Left ventricle myocardium inferior (tissue), 1 donor: ENCODE measurements at regions not wholly inside any gene's neighbourhood (a gene's known extent, or its start where the extent isn't known, plus 50 kb on each side); places are given as distances from the start of the nearest gene placed in this dataset.
"Not testable (repeated sequence)": the region's sequence is repeated elsewhere in the genome, so short reads cannot be mapped to it uniquely, and the experiment has no call there.

Source experiments
- DNase-seq: peaks from one replicate; pipeline ENCODE4 v3.0.0-alpha.2; 2020
- H3K27ac ChIP-seq: fragments of 200-600 bp; replicated peaks from 2 replicates; pipeline ENCODE4 v1.8.0; 2021
- H3K27me3 ChIP-seq: fragments of 200-600 bp; 2 replicates; pipeline ENCODE4 v1.8.0; 2021; ENCODE audit warnings: low read depth
- H3K36me3 ChIP-seq: fragments of 200-600 bp; 2 replicates; pipeline ENCODE4 v1.8.0; 2021
- H3K4me1 ChIP-seq: fragments of 200-600 bp; 2 replicates; pipeline ENCODE4 v1.8.0; 2021
- H3K4me3 ChIP-seq: fragments of 200-600 bp; 2 replicates; pipeline ENCODE4 v1.8.0; 2021; ENCODE audit warnings: mild to moderate bottlenecking, moderate library complexity
- H3K9me3 ChIP-seq: fragments of 200-600 bp; replicated peaks from 2 replicates; pipeline ENCODE4 v1.8.0; 2021
- intact Hi-C: fragments of 100-400 bp; cut with micrococcal nuclease; formaldehyde crosslinking; loops from one replicate; pipeline ENCODE4 v1.11.0; 2022
- TF ChIP-seq, protein P1 (sequence below): fragments of 200-600 bp; IDR thresholded peaks from 2 replicates; pipeline ENCODE4 v1.8.0; 2021; ENCODE audit warnings: antibody characterized with exemption, mild to moderate bottlenecking, borderline replicate concordance
- donor health status: DM: no; HTN: yes; CAD: no; lungs with severe emphysema.

GRCh38 chr21:8987896-8988295 lies 1533.5 kb upstream of the TPTE start:
- H3K27ac ChIP-seq, H3K4me3 ChIP-seq, H3K36me3 ChIP-seq, H3K4me1 ChIP-seq, intact Hi-C loops, DNase-seq: not testable (repeated sequence)
- Histone ChIP-seq H3K9me3 (peaks cover 14% of the 10 kb centered on the region), H3K27me3 (peaks cover 43% of the 10 kb centered on the region)

GRCh38 chr21:8988696-8989095 lies 1532.7 kb upstream of the TPTE start:
- Histone ChIP-seq H3K4me3 (no peak overlapping the region), H3K9me3 (peaks cover 14% of the 10 kb centered on the region), H3K27ac (no peak overlapping the region), H3K27me3 (peaks cover 51% of the 10 kb centered on the region), H3K4me1 (no peaks in the 10 kb centered on the region), H3K36me3 (no peaks in the 10 kb centered on the region)
- intact Hi-C loops = no loop called here
- no peak for DNase-seq
- TF ChIP-seq, protein P1, sequence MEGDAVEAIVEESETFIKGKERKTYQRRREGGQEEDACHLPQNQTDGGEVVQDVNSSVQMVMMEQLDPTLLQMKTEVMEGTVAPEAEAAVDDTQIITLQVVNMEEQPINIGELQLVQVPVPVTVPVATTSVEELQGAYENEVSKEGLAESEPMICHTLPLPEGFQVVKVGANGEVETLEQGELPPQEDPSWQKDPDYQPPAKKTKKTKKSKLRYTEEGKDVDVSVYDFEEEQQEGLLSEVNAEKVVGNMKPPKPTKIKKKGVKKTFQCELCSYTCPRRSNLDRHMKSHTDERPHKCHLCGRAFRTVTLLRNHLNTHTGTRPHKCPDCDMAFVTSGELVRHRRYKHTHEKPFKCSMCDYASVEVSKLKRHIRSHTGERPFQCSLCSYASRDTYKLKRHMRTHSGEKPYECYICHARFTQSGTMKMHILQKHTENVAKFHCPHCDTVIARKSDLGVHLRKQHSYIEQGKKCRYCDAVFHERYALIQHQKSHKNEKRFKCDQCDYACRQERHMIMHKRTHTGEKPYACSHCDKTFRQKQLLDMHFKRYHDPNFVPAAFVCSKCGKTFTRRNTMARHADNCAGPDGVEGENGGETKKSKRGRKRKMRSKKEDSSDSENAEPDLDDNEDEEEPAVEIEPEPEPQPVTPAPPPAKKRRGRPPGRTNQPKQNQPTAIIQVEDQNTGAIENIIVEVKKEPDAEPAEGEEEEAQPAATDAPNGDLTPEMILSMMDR = no peak

- no peak for DNase-seq
- H3K27me3 ChIP-seq = peaks cover 57% of the 10 kb centered on the region
- H3K36me3 ChIP-seq = no peaks in the 10 kb centered on the region
- no peaks in the 10 kb centered on the region for H3K4me1 ChIP-seq
- intact Hi-C loops = no loop called here
- TF ChIP-seq, protein P1 = no peak
- no peak overlapping the region for H3K27ac ChIP-seq
- no peak overlapping the region for H3K4me3 ChIP-seq
- H3K9me3 ChIP-seq = peaks cover 14% of the 10 kb centered on the region
These were observed 1532.1 kb upstream of the TPTE start for GRCh38 chr21:8989261-8989711.

DNA sequence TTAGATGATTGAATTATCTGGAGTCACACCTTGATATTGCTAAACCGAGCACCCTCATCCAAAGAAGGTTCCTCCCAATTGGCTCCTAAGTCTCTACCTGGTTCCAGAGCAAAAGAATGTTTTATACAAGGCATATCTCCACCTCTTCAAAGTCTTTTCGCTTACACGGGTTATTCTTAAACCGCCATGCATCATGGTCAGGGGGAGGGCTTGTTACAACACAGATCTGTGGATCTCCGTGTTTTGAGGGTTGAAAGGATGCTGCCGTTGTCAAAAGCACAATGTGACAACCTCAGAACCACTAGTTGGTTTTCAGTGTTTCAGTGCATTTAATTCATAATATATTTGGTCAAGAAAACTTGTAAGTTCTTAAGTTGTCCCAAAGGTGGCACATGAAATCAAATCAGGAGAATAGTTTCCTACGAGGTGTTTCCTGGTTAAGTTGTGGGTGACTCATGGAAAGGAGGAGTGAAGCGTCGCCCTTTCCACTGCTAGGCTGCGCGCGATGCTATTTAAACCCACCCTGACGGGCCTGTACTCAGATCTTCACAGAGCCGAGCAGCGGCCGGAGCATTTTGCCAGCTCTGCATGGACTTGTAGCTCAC lies 1531.6 kb upstream of the TPTE start:
- intact Hi-C loops = no loop called here
- DNase-seq = no peak
- H3K4me1 ChIP-seq = no peaks in the 10 kb centered on the region

DNA sequence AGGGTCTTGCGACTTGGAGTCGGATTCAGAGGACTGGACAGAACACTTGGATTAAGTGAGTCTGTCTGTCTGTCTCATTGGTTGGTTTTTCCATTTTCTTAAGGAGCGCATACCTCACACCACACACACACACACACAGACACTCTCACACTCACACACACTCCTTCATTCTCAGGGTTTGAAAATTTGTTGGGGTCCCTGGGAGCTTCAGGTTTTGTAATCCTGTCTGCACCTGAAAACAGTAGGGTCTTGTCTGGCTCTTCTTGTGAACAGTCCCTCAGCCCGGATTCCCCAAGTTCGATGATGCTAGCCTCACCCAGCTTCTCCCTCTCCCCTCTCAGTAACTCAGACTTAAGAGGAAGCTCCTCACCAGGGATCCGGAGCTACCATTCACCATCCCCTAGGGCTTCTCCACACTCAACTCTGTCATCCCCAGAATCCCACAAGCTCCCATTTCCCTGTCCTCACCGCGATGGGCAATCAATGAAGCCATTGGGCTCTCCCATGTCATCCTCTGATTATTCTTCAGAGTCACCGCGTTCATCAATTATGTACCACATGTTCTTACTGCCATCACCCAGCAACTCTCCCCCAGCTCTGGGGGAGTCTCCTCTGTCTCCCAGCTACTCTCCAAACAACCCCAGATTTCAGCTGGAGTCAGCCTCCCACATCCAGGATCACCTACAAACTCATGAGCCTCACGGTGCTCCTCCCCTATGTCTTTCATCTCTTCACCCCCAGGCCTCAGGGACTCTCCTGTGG lies 1530.9 kb upstream of the TPTE start:
- peaks cover 69% of the 10 kb centered on the region for H3K27me3 ChIP-seq
- peaks cover 14% of the 10 kb centered on the region for H3K9me3 ChIP-seq
- no peak for DNase-seq
- H3K4me1 ChIP-seq = no peaks in the 10 kb centered on the region
- intact Hi-C loops = no loop called here
- no peak overlapping the region for H3K4me3 ChIP-seq
- no peaks in the 10 kb centered on the region for H3K36me3 ChIP-seq
- TF ChIP-seq, protein P1 = no peak
- no peak overlapping the region for H3K27ac ChIP-seq

More for the DNA sequence above, 1531.6 kb upstream of the TPTE start:
- Histone ChIP-seq H3K36me3 (no peaks in the 10 kb centered on the region), H3K27ac (no peak overlapping the region), H3K4me3 (no peak overlapping the region), H3K9me3 (peaks cover 14% of the 10 kb centered on the region), H3K27me3 (peaks cover 62% of the 10 kb centered on the region)
- TF ChIP-seq, protein P1 = no peak
